GM12878 (cell line): ENCODE measurements at regions not wholly inside any gene's neighbourhood (a gene's known extent, or its start where the extent isn't known, plus 50 kb on each side); places are given as distances from the start of the nearest gene placed in this dataset.

Source experiments
- ATAC-seq: fragments of 200-7000 bp; cut with Tn5 transposase; 3 replicates; pipeline ENCODE4 v1.9.1; 2020; ENCODE audit warnings: mild to moderate bottlenecking, moderate library complexity
- BruUV-seq: library from RNA; stranded (reverse); fragments of 400-500 nt; replicated peaks from 2 replicates; lab custom pipeline; 2021; lab: Mats Ljungman, UMichigan
- CTCF ChIA-PET: fragments of 300-600 bp; sonication (Branson Sonifier 250); formaldehyde crosslinking; extraction: SDS; loops from one replicate; lab custom pipeline; 2021; ENCODE audit warnings: inconsistent platforms; lab: Yijun Ruan, JAX
- POLR2A ChIA-PET: fragments of 350-600 bp; formaldehyde crosslinking; extraction: SDS; loops from one replicate; lab custom pipeline; 2021; ENCODE audit warnings: inconsistent platforms; lab: Charles Lee
- RAD21 ChIA-PET: fragments of 300-600 bp; sonication (Branson Sonifier 250); formaldehyde crosslinking; loops from one replicate; lab custom pipeline; 2023; ENCODE audit warnings: antibody characterized with exemption; ENCODE audit not compliant: unreplicated experiment; lab: Charles Lee
- SMC1A ChIA-PET: fragments of 300-600 bp; sonication (Branson Sonifier 250); formaldehyde crosslinking; loops from one replicate; lab custom pipeline; 2023; ENCODE audit not compliant: unreplicated experiment, uncharacterized antibody; lab: Charles Lee
- DNase-seq: peaks from one replicate; pipeline ENCODE4 v3.0.0-alpha.2; 2011; ENCODE audit warnings: low read depth, low spot score
- FAIRE-seq: peaks from 3 replicates; lab custom pipeline; 2011; peaks lifted over from hg19 to GRCh38; lab: Jason Lieb, UNC
- H2AFZ ChIP-seq: 2 replicates; pipeline ENCODE4 v1.6.0; 2011; ENCODE audit warnings: low read depth, low read length, control low read depth; ENCODE audit not compliant: control insufficient read depth
- H3K27ac ChIP-seq: 2 replicates; pipeline ENCODE4 v1.5.1; 2011; ENCODE audit warnings: control low read depth; ENCODE audit not compliant: control insufficient read depth, insufficient read depth
- H3K27me3 ChIP-seq, 2 experiments: replicated peaks in 1 of 2; 2 replicates each; pipeline versions ENCODE4 v1.6.0 to v1.6.1; 2011; ENCODE audit warnings: low read length in 1 of 2; ENCODE audit not compliant: control insufficient read depth in 2 of 2, insufficient read depth in 2 of 2
- H3K36me3 ChIP-seq, 2 experiments: 2 replicates each; pipeline ENCODE4 v1.5.1; 2011; ENCODE audit warnings: low read length in 1 of 2; ENCODE audit not compliant: control insufficient read depth in 2 of 2, insufficient read depth in 2 of 2
- H3K4me1 ChIP-seq: 2 replicates; pipeline ENCODE4 v1.6.1; 2011; ENCODE audit warnings: mild to moderate bottlenecking, low read length, moderate library complexity, mixed read lengths; ENCODE audit not compliant: control insufficient read depth, insufficient read depth
- H3K4me2 ChIP-seq: 2 replicates; pipeline ENCODE4 v1.6.0; 2011; ENCODE audit warnings: control low read depth; ENCODE audit not compliant: control insufficient read depth, insufficient read depth
- H3K4me3 ChIP-seq: fragments of 200-600 bp; sonication (generic); 2 replicates; pipeline ENCODE4 v1.5.1; 2016
- H3K79me2 ChIP-seq: 2 replicates; pipeline ENCODE4 v1.6.0; 2011; ENCODE audit warnings: low read length; ENCODE audit not compliant: control insufficient read depth, insufficient read depth
- H3K9ac ChIP-seq: 2 replicates; pipeline ENCODE4 v1.8.0; 2011; ENCODE audit warnings: low read length, control low read depth, mixed read lengths; ENCODE audit not compliant: control insufficient read depth, insufficient read depth
- H3K9me3 ChIP-seq: replicated peaks from 3 replicates; pipeline ENCODE4 v1.5.1; 2011; ENCODE audit warnings: mild to moderate bottlenecking, low read length; ENCODE audit not compliant: control insufficient read depth, insufficient read depth
- H4K20me1 ChIP-seq: 2 replicates; pipeline ENCODE4 v1.6.0; 2011; ENCODE audit not compliant: control insufficient read depth, insufficient read depth
- BCL11A ChIP-seq: IDR thresholded peaks from 2 replicates; pipeline ENCODE4 v1.6.1; 2011; ENCODE audit warnings: low read depth, low read length
- BHLHE40 ChIP-seq, 2 experiments: fragments of 450-650 bp in 1 of 2; IDR thresholded peaks; 2 replicates each; pipeline ENCODE4 v1.6.1; 2011 to 2017; ENCODE audit warnings: low read depth in 2 of 2, borderline replicate concordance in 1 of 2, improper control_type of control experiment in 1 of 2, low read length in 1 of 2, mild to moderate bottlenecking in 1 of 2
- CHD4 ChIP-seq: fragments of 200-600 bp; sonication (generic); IDR thresholded peaks from 2 replicates; pipeline ENCODE4 v1.6.1; 2016; ENCODE audit warnings: mild to moderate bottlenecking
- CUX1 ChIP-seq: IDR thresholded peaks from 2 replicates; pipeline ENCODE4 v1.6.1; 2012; ENCODE audit warnings: improper control_type of control experiment, low read depth, low read length; ENCODE audit not compliant: insufficient replicate concordance
- EP300 ChIP-seq, 2 experiments: fragments of 150-350 bp in 1 of 2; IDR thresholded peaks; 2 replicates each; pipeline ENCODE4 v1.6.1; 2011 to 2012; ENCODE audit warnings: low read depth in 2 of 2, low read length in 2 of 2, borderline replicate concordance in 1 of 2, improper control_type of control experiment in 1 of 2, inconsistent platforms in 1 of 2; ENCODE audit not compliant: control insufficient read depth in 1 of 2
- HCFC1 ChIP-seq: fragments of 150-350 bp; IDR thresholded peaks from 2 replicates; pipeline ENCODE4 v1.6.1; 2014; ENCODE audit warnings: low read length
- IRF5 ChIP-seq: fragments of 450-650 bp; IDR thresholded peaks from 2 replicates; pipeline ENCODE4 v1.6.1; 2017; ENCODE audit warnings: borderline replicate concordance
- MXI1 ChIP-seq: fragments of 150-350 bp; IDR thresholded peaks from 2 replicates; pipeline ENCODE4 v1.6.1; 2011; ENCODE audit warnings: low read depth, mild to moderate bottlenecking, inconsistent platforms, low read length, improper control_type of control experiment
- SUPT20H ChIP-seq: IDR thresholded peaks from 2 replicates; pipeline ENCODE4 v1.6.1; 2011; ENCODE audit warnings: low read depth, mild to moderate bottlenecking, low read length, moderate library complexity, borderline replicate concordance; ENCODE audit not compliant: control insufficient read depth
- TARDBP ChIP-seq: IDR thresholded peaks from 2 replicates; pipeline ENCODE4 v1.6.1; 2016; ENCODE audit warnings: borderline replicate concordance
- WGBS: methylation state at CpG from one replicate; pipeline ENCODE4 v1.1.6; 2016; ENCODE audit warnings: low lambda C conversion rate; ENCODE audit not compliant: insufficient replicate concordance, insufficient coverage; ENCODE audit errors: missing lambda C conversion rate; 5-methylcytosine and 5-hydroxymethylcytosine counted together
- in situ Hi-C: fragments of 300-500 bp; cut with MboI; formaldehyde crosslinking; loops from 9 replicates; pipeline ENCODE4 v1.14.3; 2018; ENCODE audit warnings: mixed read lengths
- intact Hi-C: fragments of 100-400 bp; cut with micrococcal nuclease; formaldehyde crosslinking; loops from one replicate; pipeline ENCODE4 v1.14.2; 2022; ENCODE audit not compliant: unreplicated experiment

- Histone ChIP-seq H3K36me3 (no peaks in the 10 kb centered on the region), H3K9me3 (no peaks in the 10 kb centered on the region; the same call in 2 of the 3 replicates), H3K4me1 (no peaks in the 10 kb centered on the region), H2AFZ (no peak overlapping the region), H4K20me1 (no peaks in the 10 kb centered on the region), H3K4me3 (no peak overlapping the region), H3K79me2 (no peaks in the 10 kb centered on the region)
- ATAC-seq = no peak
- BruUV-seq = no TSS peak
- SMC1A ChIA-PET = no interaction called here
- in situ Hi-C loops = no loop called here
- TF ChIP-seq EP300 (IDR thresholded peaks at IDR 0.05; ENCODE audit: borderline replicate concordance in 1 of 2, control insufficient read depth in 1 of 2, low read depth in 2 of 2, low read length in 2 of 2) (no peak), BHLHE40 (IDR thresholded peaks at IDR 0.05; ENCODE audit: borderline replicate concordance in 1 of 2, low read depth in 2 of 2, low read length in 1 of 2) (no peak), CHD4 (no peak), IRF5 (no peak), HCFC1 (no peak), SUPT20H (no peak), CUX1 (no peak), TARDBP (no peak), BCL11A (no peak), MXI1 (no peak)
- TF ChIP-seq, all 136 proteins: peak for 0
- FAIRE-seq = no peak
- DNase-seq = no peak
- peaks cover 0 to 4% of the 10 kb centered on the region in 2 experiments; a peak in 3 of 4 replicates for H3K27me3 ChIP-seq
- intact Hi-C loops = no loop called here
- 30% methylated on average over 4 of the region's 4 CpGs for WGBS
- ChIA-PET POLR2A (no interaction called here), RAD21 (no interaction called here), CTCF (interaction anchor here (0.7 kb wide), 1 partner anchor 53 kb away, joined by 3 read pairs; no protein-coding TSS in a partner anchor)
- no peak overlapping the region for H3K4me2 ChIP-seq
- no peak overlapping the region for H3K27ac ChIP-seq
- H3K9ac ChIP-seq = no peak overlapping the region
Measured at GRCh38 chr17:79444198-79444597, 166.7 kb downstream of the RBFOX3 start.
